Peyer's patch (tissue), 4 donors: ENCODE measurements at regions not wholly inside any gene's neighbourhood (a gene's known extent, or its start where the extent isn't known, plus 50 kb on each side); places are given as distances from the start of the nearest gene placed in this dataset.

Source experiments
- DNase-seq, 3 donors: peaks; one replicate each; pipeline ENCODE4 v3.0.0-alpha.2; 2017 to 2019
- H3K27ac ChIP-seq, 4 donors: fragments of 200-600 bp; sonication (generic); one replicate each; pipeline ENCODE4 v1.5.1; 2016 to 2019
- H3K27me3 ChIP-seq, 2 donors: fragments of 200-600 bp; sonication (generic); one replicate each; pipeline ENCODE4 v1.5.1; 2019
- H3K36me3 ChIP-seq, 3 donors: fragments of 200-600 bp; sonication (generic); one replicate each; pipeline ENCODE4 v1.5.1; 2016 to 2019
- H3K4me1 ChIP-seq, 4 donors: fragments of 200-600 bp; sonication (generic); one replicate each; pipeline ENCODE4 v1.5.1; 2016 to 2019
- H3K4me3 ChIP-seq, 4 donors: fragments of 200-600 bp; sonication (generic); 1 replicate in 3 of 4; 2 replicates in 1 of 4; pipeline ENCODE4 v1.5.1; 2016 to 2019; ENCODE audit warnings: mild to moderate bottlenecking in 1 of 4
- H3K9me3 ChIP-seq, 4 donors: fragments of 200-600 bp; sonication (generic); one replicate each; pipeline ENCODE4 v1.5.1; 2016 to 2019; ENCODE audit warnings: mild to moderate bottlenecking in 1 of 4
- POLR2A ChIP-seq, 2 donors: fragments of 450-650 bp; IDR thresholded peaks; one replicate each; pipeline ENCODE4 v1.5.1; 2017; ENCODE audit warnings: antibody characterized with exemption in 2 of 2, mild to moderate bottlenecking in 2 of 2, moderate library complexity in 2 of 2
- TF ChIP-seq, protein P1 (sequence below), 6 experiments: fragments of 450-650 bp in 4 of 6; fragments of 200-600 bp in 2 of 6; sonication (generic) in 1 of 6; IDR thresholded peaks; one replicate each; pipeline ENCODE4 v1.5.1; 2017 to 2019; ENCODE audit warnings: antibody characterized with exemption in 6 of 6, mild to moderate bottlenecking in 3 of 6, moderate library complexity in 1 of 6

DNA sequence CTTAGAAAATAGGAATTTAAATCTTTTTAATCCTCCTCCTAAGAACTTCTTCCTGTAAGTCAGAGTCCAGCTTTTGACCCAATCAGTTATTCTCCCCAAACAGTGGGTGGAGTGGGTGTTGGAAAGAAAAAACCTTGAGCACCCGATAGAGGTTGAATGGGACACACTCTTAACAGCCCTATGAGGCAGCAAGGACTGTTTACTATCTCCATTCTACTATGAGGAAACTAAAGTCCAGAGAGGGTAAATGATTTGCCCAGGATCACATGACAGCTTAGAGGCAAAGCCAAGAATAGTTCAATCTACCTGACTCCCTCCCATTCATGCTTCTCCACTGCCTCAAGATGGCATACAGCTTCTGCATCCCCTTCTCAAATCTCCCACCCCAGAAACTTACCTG is 57.6 kb upstream of the SLC35B4 start:
- Histone ChIP-seq H3K4me1 (peaks cover 0 to 6% (median 0%) of the 10 kb centered on the region in 4 donors), H3K27me3 (no peaks in the 10 kb centered on the region), H3K4me3 (no peak overlapping the region), H3K27ac (peak overlapping the region in 2 of 4 donors; percentile 47 to 74), H3K36me3 (no peaks in the 10 kb centered on the region), H3K9me3 (no peaks in the 10 kb centered on the region)
- no peak for DNase-seq
- TF ChIP-seq POLR2A (IDR thresholded peaks at IDR 0.05) = peak in 1 of 2 donors; percentile 56
- TF ChIP-seq, protein P1, sequence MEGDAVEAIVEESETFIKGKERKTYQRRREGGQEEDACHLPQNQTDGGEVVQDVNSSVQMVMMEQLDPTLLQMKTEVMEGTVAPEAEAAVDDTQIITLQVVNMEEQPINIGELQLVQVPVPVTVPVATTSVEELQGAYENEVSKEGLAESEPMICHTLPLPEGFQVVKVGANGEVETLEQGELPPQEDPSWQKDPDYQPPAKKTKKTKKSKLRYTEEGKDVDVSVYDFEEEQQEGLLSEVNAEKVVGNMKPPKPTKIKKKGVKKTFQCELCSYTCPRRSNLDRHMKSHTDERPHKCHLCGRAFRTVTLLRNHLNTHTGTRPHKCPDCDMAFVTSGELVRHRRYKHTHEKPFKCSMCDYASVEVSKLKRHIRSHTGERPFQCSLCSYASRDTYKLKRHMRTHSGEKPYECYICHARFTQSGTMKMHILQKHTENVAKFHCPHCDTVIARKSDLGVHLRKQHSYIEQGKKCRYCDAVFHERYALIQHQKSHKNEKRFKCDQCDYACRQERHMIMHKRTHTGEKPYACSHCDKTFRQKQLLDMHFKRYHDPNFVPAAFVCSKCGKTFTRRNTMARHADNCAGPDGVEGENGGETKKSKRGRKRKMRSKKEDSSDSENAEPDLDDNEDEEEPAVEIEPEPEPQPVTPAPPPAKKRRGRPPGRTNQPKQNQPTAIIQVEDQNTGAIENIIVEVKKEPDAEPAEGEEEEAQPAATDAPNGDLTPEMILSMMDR (IDR thresholded peaks at IDR 0.05) = no peak

DNA sequence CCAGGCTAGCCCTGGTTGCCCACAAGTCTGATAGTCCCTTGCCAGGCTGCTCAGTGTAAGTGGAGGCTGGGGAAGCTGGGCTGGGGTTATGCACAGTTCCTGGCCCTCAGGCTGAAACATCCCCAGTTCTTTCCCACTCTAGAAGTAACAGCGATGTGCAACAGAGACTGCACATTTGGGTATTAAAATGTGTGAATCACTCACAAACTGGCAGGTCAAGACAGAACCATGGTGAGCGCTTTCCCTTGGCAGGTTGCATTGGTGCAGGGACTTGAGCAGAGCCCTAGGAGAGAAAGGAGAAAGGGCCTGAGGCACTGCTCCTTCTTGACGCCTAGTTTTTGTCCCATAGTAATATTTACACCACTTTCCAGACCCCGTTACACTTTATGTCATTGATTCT is 56.1 kb upstream of the SLC35B4 start:
- no peaks in the 10 kb centered on the region for H3K27me3 ChIP-seq
- H3K27ac ChIP-seq = no peak overlapping the region
- no peak for TF ChIP-seq POLR2A (IDR thresholded peaks at IDR 0.05)
- TF ChIP-seq, protein P1 (IDR thresholded peaks at IDR 0.05) = no peak
- H3K36me3 ChIP-seq = no peaks in the 10 kb centered on the region
- H3K9me3 ChIP-seq = no peaks in the 10 kb centered on the region
- no peak for DNase-seq
- peaks cover 0 to 10% (median 0%) of the 10 kb centered on the region in 4 donors for H3K4me1 ChIP-seq
- no peak overlapping the region for H3K4me3 ChIP-seq

DNA sequence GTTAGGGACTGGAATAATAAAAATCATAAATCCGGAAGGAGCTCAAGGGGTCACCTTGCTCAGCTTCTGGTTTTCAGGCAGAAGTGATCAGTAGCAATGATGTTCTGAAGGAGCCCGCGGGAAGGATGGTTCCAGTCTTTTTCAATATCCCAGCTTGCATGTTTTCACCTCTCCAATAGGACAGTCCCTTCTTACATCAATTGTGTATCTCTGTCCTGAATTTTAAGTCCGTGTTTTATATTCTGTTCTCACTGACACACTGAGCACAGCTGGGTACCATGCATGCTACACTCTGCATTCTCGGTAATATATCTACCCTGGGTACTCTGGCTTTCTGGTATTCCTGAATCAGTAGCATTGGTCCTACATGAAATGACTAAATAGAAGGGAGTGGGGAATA is 55.2 kb upstream of the SLC35B4 start:
- H3K27me3 ChIP-seq = no peaks in the 10 kb centered on the region
- peaks cover 0 to 10% (median 0%) of the 10 kb centered on the region in 4 donors for H3K4me1 ChIP-seq
- DNase-seq = no peak
- H3K27ac ChIP-seq = no peak overlapping the region
- H3K36me3 ChIP-seq = no peaks in the 10 kb centered on the region
- no peak overlapping the region for H3K4me3 ChIP-seq
- TF ChIP-seq, protein P1 (IDR thresholded peaks at IDR 0.05) = no peak
- TF ChIP-seq POLR2A (IDR thresholded peaks at IDR 0.05) = no peak
- H3K9me3 ChIP-seq = no peaks in the 10 kb centered on the region

DNA sequence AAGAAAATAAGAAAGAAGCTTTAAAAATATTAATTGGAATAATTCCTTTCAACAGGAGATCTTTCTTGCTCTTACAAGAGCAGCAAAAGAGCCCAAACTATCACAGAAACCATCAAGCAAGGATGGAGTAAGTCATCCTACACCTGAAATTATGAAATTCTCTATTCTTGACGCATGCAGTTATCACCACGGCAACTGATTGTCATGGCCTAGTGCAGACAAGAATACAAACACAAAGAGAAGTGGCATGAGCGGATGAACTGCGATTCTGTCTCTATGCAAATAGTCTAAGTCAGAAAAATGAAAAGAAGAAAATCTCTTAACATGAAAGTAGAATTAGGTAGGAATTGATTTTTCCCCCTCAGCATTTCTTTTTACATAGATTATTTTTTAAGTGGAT is 54.8 kb upstream of the SLC35B4 start:
- no peak for DNase-seq
- no peak overlapping the region for H3K4me3 ChIP-seq
- H3K4me1 ChIP-seq = peaks cover 0 to 10% (median 0%) of the 10 kb centered on the region in 4 donors
- no peaks in the 10 kb centered on the region for H3K27me3 ChIP-seq
- H3K9me3 ChIP-seq = no peaks in the 10 kb centered on the region
- TF ChIP-seq, protein P1 (IDR thresholded peaks at IDR 0.05) = no peak
- no peak for TF ChIP-seq POLR2A (IDR thresholded peaks at IDR 0.05)
- no peak overlapping the region for H3K27ac ChIP-seq
- H3K36me3 ChIP-seq = no peaks in the 10 kb centered on the region

DNA sequence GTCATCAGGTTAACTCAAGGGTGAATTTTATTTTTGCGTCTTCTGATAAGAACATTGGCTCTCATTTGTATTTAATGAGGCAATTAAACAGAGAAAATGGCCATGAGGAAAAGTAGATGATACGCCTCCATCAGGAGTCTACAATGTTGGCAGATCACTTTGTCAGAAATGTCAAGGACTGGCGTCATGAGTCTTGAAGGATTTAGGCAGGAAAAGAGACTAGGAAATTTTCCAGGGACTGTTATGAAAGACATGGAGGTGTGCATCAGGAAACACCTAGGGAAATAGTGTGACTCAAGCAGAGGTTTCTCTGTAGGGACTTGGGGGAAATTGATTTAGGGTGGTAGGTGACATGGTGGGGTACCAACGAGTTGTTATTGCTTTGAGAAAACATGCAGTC is 53.4 kb upstream of the SLC35B4 start:
- no peak for DNase-seq

More for the DNA sequence above, 53.4 kb upstream of the SLC35B4 start:
- Histone ChIP-seq H3K36me3 (no peaks in the 10 kb centered on the region), H3K27me3 (no peaks in the 10 kb centered on the region), H3K4me3 (no peak overlapping the region), H3K27ac (no peak overlapping the region), H3K4me1 (peaks cover 0 to 10% (median 0%) of the 10 kb centered on the region in 4 donors), H3K9me3 (no peaks in the 10 kb centered on the region)
- TF ChIP-seq, protein P1 (IDR thresholded peaks at IDR 0.05) = no peak
- no peak for TF ChIP-seq POLR2A (IDR thresholded peaks at IDR 0.05)
